Ovary (tissue), 3 donors: ENCODE measurements at regions not wholly inside any gene's neighbourhood (a gene's known extent, or its start where the extent isn't known, plus 50 kb on each side); places are given as distances from the start of the nearest gene placed in this dataset.

Experiments used
- EP300 ChIP-seq: sonication (generic); formaldehyde crosslinking; IDR thresholded peaks from one replicate; pipeline ENCODE4 v1.6.1; 2017; ENCODE audit warnings: antibody characterized with exemption
- POLR2A ChIP-seq: fragments of 450-650 bp; IDR thresholded peaks from one replicate; pipeline ENCODE4 v1.6.1; 2017; ENCODE audit warnings: antibody characterized with exemption, mild to moderate bottlenecking, moderate library complexity
- TF ChIP-seq, protein P1 (sequence below), 3 donors: fragments of 450-650 bp in 2 of 3; fragments of 200-600 bp in 1 of 3; IDR thresholded peaks; one replicate each; pipeline versions ENCODE4 v1.5.1 to v1.8.0; 2016 to 2022; ENCODE audit warnings: antibody characterized with exemption in 3 of 3, mild to moderate bottlenecking in 1 of 3
- donor health status: DM: no; HTN: no; CAD: no.

DNA sequence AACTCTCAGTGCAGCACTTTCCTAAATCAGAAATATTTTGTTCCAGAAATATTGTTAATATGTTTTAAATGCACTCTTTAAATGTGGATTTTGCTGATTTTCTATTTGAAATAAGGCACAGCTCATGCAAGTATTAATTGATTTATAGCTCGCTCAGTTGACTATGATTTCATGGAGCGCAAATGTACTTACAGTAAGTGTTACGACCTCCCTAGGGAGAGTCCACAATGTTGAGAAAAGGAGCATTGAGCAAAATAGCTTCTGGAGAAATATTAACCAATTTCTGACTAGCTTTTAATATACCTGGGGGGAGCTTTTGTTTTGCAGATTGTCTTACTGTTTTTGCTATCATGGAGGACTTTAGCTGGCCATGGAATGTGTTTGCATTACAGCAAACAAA lies 1687.5 kb downstream of the STIM2 start:
- TF ChIP-seq, protein P1, sequence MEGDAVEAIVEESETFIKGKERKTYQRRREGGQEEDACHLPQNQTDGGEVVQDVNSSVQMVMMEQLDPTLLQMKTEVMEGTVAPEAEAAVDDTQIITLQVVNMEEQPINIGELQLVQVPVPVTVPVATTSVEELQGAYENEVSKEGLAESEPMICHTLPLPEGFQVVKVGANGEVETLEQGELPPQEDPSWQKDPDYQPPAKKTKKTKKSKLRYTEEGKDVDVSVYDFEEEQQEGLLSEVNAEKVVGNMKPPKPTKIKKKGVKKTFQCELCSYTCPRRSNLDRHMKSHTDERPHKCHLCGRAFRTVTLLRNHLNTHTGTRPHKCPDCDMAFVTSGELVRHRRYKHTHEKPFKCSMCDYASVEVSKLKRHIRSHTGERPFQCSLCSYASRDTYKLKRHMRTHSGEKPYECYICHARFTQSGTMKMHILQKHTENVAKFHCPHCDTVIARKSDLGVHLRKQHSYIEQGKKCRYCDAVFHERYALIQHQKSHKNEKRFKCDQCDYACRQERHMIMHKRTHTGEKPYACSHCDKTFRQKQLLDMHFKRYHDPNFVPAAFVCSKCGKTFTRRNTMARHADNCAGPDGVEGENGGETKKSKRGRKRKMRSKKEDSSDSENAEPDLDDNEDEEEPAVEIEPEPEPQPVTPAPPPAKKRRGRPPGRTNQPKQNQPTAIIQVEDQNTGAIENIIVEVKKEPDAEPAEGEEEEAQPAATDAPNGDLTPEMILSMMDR (IDR thresholded peaks at IDR 0.05) = no peak
- TF ChIP-seq POLR2A (no peak), EP300 (no peak)
